ENCODE measurements at regions not wholly inside any gene's neighbourhood (a gene's known extent, or its start where the extent isn't known, plus 50 kb on each side); places are given as distances from the start of the nearest gene placed in this dataset.

DNA sequence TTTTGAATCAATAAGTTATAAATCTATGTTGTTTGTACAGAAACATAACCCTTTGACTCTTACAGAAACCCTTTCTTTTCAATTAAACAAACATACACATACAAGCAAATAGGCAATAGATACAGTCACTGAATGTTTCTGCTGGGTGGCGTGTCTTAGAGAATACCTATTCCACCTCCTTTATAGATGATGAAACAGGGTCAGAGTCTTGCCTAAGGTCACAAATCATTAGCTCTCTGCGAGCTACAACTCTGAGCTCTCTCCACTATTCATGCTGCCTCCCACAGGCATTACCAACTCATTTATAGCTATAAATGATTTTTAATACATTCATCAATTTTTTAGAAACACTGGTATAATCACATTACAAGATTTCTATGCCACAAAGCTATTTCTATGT, 152.6 kb downstream of the RSL24D1 start:
- no peak for TF ChIP-seq GATA2 (IDR thresholded peaks at IDR 0.05; ENCODE audit: low read depth, low read length)
- TF ChIP-seq GATA3 (IDR thresholded peaks at IDR 0.05; ENCODE audit: low read depth, low read length), result no peak

Data from SH-SY5Y (cell line).